ENCODE measurements at regions not wholly inside any gene's neighbourhood (a gene's known extent, or its start where the extent isn't known, plus 50 kb on each side); places are given as distances from the start of the nearest gene placed in this dataset.

DNA sequence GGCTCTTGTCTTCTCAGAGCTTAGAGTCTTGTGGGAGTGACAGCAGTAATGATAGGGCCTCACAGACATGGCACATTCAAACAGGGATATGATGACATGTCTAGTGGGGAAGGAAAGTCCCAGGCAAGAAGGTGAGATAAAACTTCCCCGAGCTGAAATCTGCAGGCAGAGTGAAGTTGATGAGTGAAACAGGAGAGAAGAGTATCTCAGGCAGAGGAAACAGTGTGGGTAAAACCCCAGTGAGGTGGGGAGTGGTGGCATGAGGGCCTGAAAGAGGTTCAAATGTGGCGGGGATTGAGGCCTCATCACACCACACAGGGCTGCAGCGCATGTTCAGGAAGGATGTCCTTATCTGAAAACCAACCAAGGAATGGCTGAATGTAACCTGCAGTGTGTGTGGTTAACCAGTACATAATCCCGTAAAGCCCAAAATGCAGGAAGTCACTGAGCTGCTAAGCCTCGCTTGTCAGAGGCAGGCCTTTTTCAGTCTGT, 153.8 kb upstream of the E2F8 start:
- DNase-seq (no peak), ATAC-seq (ENCODE audit: insufficient read depth, low FRiP score) (no peak)
- Histone ChIP-seq H3K27ac (ENCODE audit: low read depth in 1 of 2, low read length in 1 of 2) (no peak overlapping the region), H3K27me3 (ENCODE audit: control insufficient read depth in 3 of 3, insufficient read depth in 3 of 3, low read length in 2 of 3) (peaks cover 0 to 3% (median 3%) of the 10 kb centered on the region in 3 donors), H3K9me3 (ENCODE audit: control insufficient read depth in 4 of 4, insufficient read depth in 3 of 4, low read length in 3 of 4) (peaks cover 0 to 3% (median 0%) of the 10 kb centered on the region in 4 donors), H3K36me3 (ENCODE audit: control insufficient read depth in 4 of 4, insufficient read depth in 4 of 4, low read length in 4 of 4) (no peaks in the 10 kb centered on the region), H3K4me3 (no peak overlapping the region), H3K9ac (ENCODE audit: insufficient read depth in 1 of 2, low read length in 2 of 2) (no peak overlapping the region), H3K4me1 (ENCODE audit: control insufficient read depth in 5 of 5, insufficient read depth in 5 of 5, low read length in 5 of 5) (peaks cover 0 to 16% (median 3%) of the 10 kb centered on the region in 5 donors)
- TF ChIP-seq, protein P1, sequence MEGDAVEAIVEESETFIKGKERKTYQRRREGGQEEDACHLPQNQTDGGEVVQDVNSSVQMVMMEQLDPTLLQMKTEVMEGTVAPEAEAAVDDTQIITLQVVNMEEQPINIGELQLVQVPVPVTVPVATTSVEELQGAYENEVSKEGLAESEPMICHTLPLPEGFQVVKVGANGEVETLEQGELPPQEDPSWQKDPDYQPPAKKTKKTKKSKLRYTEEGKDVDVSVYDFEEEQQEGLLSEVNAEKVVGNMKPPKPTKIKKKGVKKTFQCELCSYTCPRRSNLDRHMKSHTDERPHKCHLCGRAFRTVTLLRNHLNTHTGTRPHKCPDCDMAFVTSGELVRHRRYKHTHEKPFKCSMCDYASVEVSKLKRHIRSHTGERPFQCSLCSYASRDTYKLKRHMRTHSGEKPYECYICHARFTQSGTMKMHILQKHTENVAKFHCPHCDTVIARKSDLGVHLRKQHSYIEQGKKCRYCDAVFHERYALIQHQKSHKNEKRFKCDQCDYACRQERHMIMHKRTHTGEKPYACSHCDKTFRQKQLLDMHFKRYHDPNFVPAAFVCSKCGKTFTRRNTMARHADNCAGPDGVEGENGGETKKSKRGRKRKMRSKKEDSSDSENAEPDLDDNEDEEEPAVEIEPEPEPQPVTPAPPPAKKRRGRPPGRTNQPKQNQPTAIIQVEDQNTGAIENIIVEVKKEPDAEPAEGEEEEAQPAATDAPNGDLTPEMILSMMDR (IDR thresholded peaks at IDR 0.05; ENCODE audit: control extremely low read depth, extremely low read depth) = no peak
- WGBS, 2 donors = 39 to 71% methylated on average over 5 of the region's 5 CpGs

GRCh38 chr11:19393941-19394340, 153.2 kb upstream of the E2F8 start:
- TF ChIP-seq, protein P1 (IDR thresholded peaks at IDR 0.05; ENCODE audit: control extremely low read depth, extremely low read depth) = no peak
- H3K9ac ChIP-seq (ENCODE audit: insufficient read depth in 1 of 2, low read length in 2 of 2) = no peak overlapping the region
- peaks cover 0 to 3% (median 0%) of the 10 kb centered on the region in 4 donors for H3K9me3 ChIP-seq (ENCODE audit: control insufficient read depth in 4 of 4, insufficient read depth in 3 of 4, low read length in 3 of 4)
- DNase-seq (peak in 1 of 3 donors; percentile 19), ATAC-seq (ENCODE audit: insufficient read depth, low FRiP score) (no peak)
- no peaks in the 10 kb centered on the region for H3K36me3 ChIP-seq (ENCODE audit: control insufficient read depth in 4 of 4, insufficient read depth in 4 of 4, low read length in 4 of 4)
- peaks cover 0 to 3% (median 3%) of the 10 kb centered on the region in 3 donors for H3K27me3 ChIP-seq (ENCODE audit: control insufficient read depth in 3 of 3, insufficient read depth in 3 of 3, low read length in 2 of 3)
- H3K27ac ChIP-seq (ENCODE audit: low read depth in 1 of 2, low read length in 1 of 2) = no peak overlapping the region
- H3K4me1 ChIP-seq (ENCODE audit: control insufficient read depth in 5 of 5, insufficient read depth in 5 of 5, low read length in 5 of 5) = peaks cover 0 to 10% (median 0%) of the 10 kb centered on the region in 5 donors
- no peak overlapping the region for H3K4me3 ChIP-seq
- WGBS, 2 donors = 55 to 70% methylated on average over 1 of the region's 1 CpG

DNA sequence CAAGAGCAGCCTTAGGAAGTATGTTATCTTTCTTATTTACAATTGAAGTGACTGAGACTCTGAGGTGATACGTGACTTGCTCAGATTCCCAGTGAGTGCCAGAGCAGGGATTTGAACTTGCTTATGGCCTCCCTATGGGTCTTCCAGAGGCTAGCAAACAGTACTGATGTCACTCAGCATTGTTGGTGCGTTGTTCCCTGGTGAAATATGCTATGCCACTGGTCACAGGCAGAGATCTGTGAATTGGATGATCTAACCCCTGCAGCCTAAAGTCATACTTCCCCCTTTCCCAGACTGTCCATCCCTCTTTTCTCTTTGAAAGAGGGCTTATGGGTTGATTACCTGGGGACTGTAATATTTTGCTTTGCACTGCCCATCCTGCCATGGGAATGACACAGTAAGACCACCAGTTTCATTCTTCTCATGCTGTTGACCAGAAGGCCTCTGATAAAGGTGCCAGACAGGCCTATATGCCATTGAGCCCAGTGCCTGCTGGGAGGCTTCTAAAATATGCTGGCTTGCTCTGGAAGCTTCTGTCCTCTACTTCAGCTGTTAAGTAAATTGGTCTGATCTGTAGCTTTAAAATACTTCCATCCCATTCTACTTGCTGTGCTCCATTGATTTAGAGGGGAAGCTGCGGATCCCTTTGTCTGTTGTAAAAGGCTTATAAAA, 152.2 kb upstream of the E2F8 start:
- no peak overlapping the region for H3K27ac ChIP-seq (ENCODE audit: low read depth in 1 of 2, low read length in 1 of 2)
- H3K4me3 ChIP-seq = no peak overlapping the region
- H3K9me3 ChIP-seq (ENCODE audit: control insufficient read depth in 4 of 4, insufficient read depth in 3 of 4, low read length in 3 of 4) = peaks cover 0 to 3% (median 0%) of the 10 kb centered on the region in 4 donors
- 74 to 86% methylated on average over 3 of the region's 3 CpGs for WGBS, 2 donors
- TF ChIP-seq, protein P1 (IDR thresholded peaks at IDR 0.05; ENCODE audit: control extremely low read depth, extremely low read depth) = no peak
- ATAC-seq (ENCODE audit: insufficient read depth, low FRiP score) = no peak
- no peak for DNase-seq
- no peak overlapping the region for H3K9ac ChIP-seq (ENCODE audit: insufficient read depth in 1 of 2, low read length in 2 of 2)
- peaks cover 0 to 3% (median 3%) of the 10 kb centered on the region in 3 donors for H3K27me3 ChIP-seq (ENCODE audit: control insufficient read depth in 3 of 3, insufficient read depth in 3 of 3, low read length in 2 of 3)
- no peaks in the 10 kb centered on the region for H3K36me3 ChIP-seq (ENCODE audit: control insufficient read depth in 4 of 4, insufficient read depth in 4 of 4, low read length in 4 of 4)
- H3K4me1 ChIP-seq (ENCODE audit: control insufficient read depth in 5 of 5, insufficient read depth in 5 of 5, low read length in 5 of 5) = peaks cover 0 to under 1% (median 0%) of the 10 kb centered on the region in 5 donors

All from lung (tissue), 11 donors.